HCT116 (cell line): ENCODE measurements at regions not wholly inside any gene's neighbourhood (a gene's known extent, or its start where the extent isn't known, plus 50 kb on each side); places are given as distances from the start of the nearest gene placed in this dataset.

ENCODE experiments used
- ATAC-seq: fragments of 200-7000 bp; cut with Tn5 transposase; 2 replicates; pipeline ENCODE4 v1.9.1; 2020; ENCODE audit warnings: mild to moderate bottlenecking, moderate library complexity
- BruUV-seq: library from RNA; stranded (reverse); fragments of 400-500 nt; replicated peaks from 2 replicates; lab custom pipeline; 2021; lab: Mats Ljungman, UMichigan
- CTCF ChIA-PET: fragments of 300-600 bp; sonication (Branson Sonifier 250); formaldehyde crosslinking; loops from one replicate; lab custom pipeline; 2021; ENCODE audit warnings: antibody characterized with exemption; lab: Charles Lee
- POLR2A ChIA-PET: fragments of 300-600, 350-600 bp; sonication (Branson Sonifier 250); formaldehyde crosslinking; loops from one replicate; lab custom pipeline; 2021; ENCODE audit warnings: antibody characterized with exemption; lab: Charles Lee
- RAD21 ChIA-PET, 2 experiments: fragments of 300-600 bp; sonication (Branson Sonifier 250); formaldehyde crosslinking; loops; one replicate each; lab custom pipeline; 2023; ENCODE audit warnings: low total read pairs in 2 of 2; ENCODE audit not compliant: uncharacterized antibody in 2 of 2, unreplicated experiment in 2 of 2, low non-redundant PET in 1 of 2; lab: Charles Lee
- DNase-seq: peaks from one replicate; pipeline ENCODE4 v3.0.0-alpha.2; 2010; ENCODE audit warnings: low read depth, low spot score
- H2AFZ ChIP-seq: fragments of 200-600 bp; shearing (Covaris generic), sonication (generic); 2 replicates; pipeline ENCODE4 v1.6.1; 2017; ENCODE audit warnings: low read depth, mixed run types, mixed read lengths, antibody characterized with exemption, low read length; ENCODE audit not compliant: poor library complexity, severe bottlenecking
- H3K27ac ChIP-seq: 2 replicates; pipeline ENCODE4 v1.5.1; 2012; ENCODE audit warnings: low read depth, low read length
- H3K27me3 ChIP-seq: fragments of 200-600 bp; sonication (generic); 2 replicates; pipeline ENCODE4 v1.6.1; 2016; ENCODE audit warnings: mixed run types, low read length, mixed read lengths; ENCODE audit not compliant: insufficient read depth
- H3K36me3 ChIP-seq, 2 experiments: fragments of 200-500 bp in 1 of 2; fragments of 200-600 bp in 1 of 2; sonication (Bioruptor generic) in 1 of 2; sonication (generic) in 1 of 2; 2 replicates each; pipeline versions ENCODE4 v1.5.1 to v1.6.1; 2014 to 2016; ENCODE audit warnings: low read length in 2 of 2, inconsistent platforms in 1 of 2, mixed read lengths in 1 of 2, mixed run types in 1 of 2; ENCODE audit not compliant: insufficient read depth in 2 of 2, control insufficient read depth in 1 of 2
- H3K4me1 ChIP-seq, 2 experiments: fragments of 200-600 bp in 1 of 2; sonication (generic) in 1 of 2; 2 replicates each; pipeline versions ENCODE4 v1.5.1 to v1.6.1; 2012 to 2017; ENCODE audit warnings: low read length in 2 of 2, inconsistent platforms in 1 of 2, mild to moderate bottlenecking in 1 of 2, mixed read lengths in 1 of 2, mixed run types in 1 of 2, moderate library complexity in 1 of 2; ENCODE audit not compliant: insufficient read depth in 2 of 2, control insufficient read depth in 1 of 2
- H3K4me2 ChIP-seq: fragments of 200-600 bp; sonication (generic); 2 replicates; pipeline ENCODE4 v1.6.1; 2017; ENCODE audit warnings: mixed run types, low read length, mixed read lengths
- H3K4me3 ChIP-seq, 2 experiments: fragments of 200-600 bp in 1 of 2; sonication (generic) in 1 of 2; replicated peaks in 1 of 2; 2 replicates each; pipeline ENCODE4 v1.5.1; 2011 to 2016; ENCODE audit warnings: low read length in 2 of 2, control low read depth in 1 of 2, low read depth in 1 of 2, mild to moderate bottlenecking in 1 of 2, mixed read lengths in 1 of 2, mixed run types in 1 of 2
- H3K79me2 ChIP-seq: fragments of 200-600 bp; sonication (generic); 2 replicates; pipeline ENCODE4 v1.6.1; 2017; ENCODE audit warnings: mild to moderate bottlenecking, mixed run types, low read length, moderate library complexity, mixed read lengths; ENCODE audit not compliant: insufficient read depth
- H3K9ac ChIP-seq: fragments of 200-600 bp; sonication (generic); 2 replicates; pipeline ENCODE4 v1.6.1; 2016; ENCODE audit warnings: low read length, mixed read lengths
- H3K9me2 ChIP-seq: fragments of 200-600 bp; sonication (generic), shearing (Covaris generic); 2 replicates; pipeline ENCODE4 v1.6.1; 2017; ENCODE audit warnings: mixed run types, mild to moderate bottlenecking, moderate library complexity; ENCODE audit not compliant: insufficient read depth
- H3K9me3 ChIP-seq, 2 experiments: fragments of 200-500 bp in 1 of 2; fragments of 200-600 bp in 1 of 2; sonication (Bioruptor generic) in 1 of 2; sonication (generic) in 1 of 2; 2 replicates each; pipeline ENCODE4 v1.6.1; 2014 to 2017; ENCODE audit warnings: low read length in 2 of 2, mixed read lengths in 2 of 2, inconsistent platforms in 1 of 2, low read depth in 1 of 2, mild to moderate bottlenecking in 1 of 2, mixed run types in 1 of 2, moderate library complexity in 1 of 2; ENCODE audit not compliant: control insufficient read depth in 1 of 2, insufficient read depth in 1 of 2
- H4K20me1 ChIP-seq: fragments of 200-600 bp; sonication (generic), shearing (Covaris generic); 2 replicates; pipeline ENCODE4 v1.6.1; 2017; ENCODE audit warnings: mixed run types, mild to moderate bottlenecking, moderate library complexity; ENCODE audit not compliant: insufficient read depth
- CBX3 ChIP-seq: IDR thresholded peaks from 2 replicates; pipeline ENCODE4 v1.6.1; 2012; ENCODE audit warnings: low read depth
- CEBPB ChIP-seq: IDR thresholded peaks from 2 replicates; pipeline ENCODE4 v1.6.1; 2012; ENCODE audit warnings: low read depth
- ELF1 ChIP-seq: IDR thresholded peaks from 2 replicates; pipeline ENCODE4 v1.6.1; 2012; ENCODE audit warnings: low read depth, borderline replicate concordance
- EZH2 ChIP-seq: fragments of 200-600 bp; sonication (generic); IDR thresholded peaks from 2 replicates; pipeline ENCODE4 v1.6.1; 2017; ENCODE audit warnings: antibody characterized with exemption, mixed run types
- FOSL1 ChIP-seq: IDR thresholded peaks from 2 replicates; pipeline ENCODE4 v1.6.1; 2012; ENCODE audit warnings: low read depth
- JUND ChIP-seq: IDR thresholded peaks from 2 replicates; pipeline ENCODE4 v1.6.1; 2012
- POLR2AphosphoS5 ChIP-seq: IDR thresholded peaks from 2 replicates; pipeline ENCODE4 v1.6.1; 2011; ENCODE audit warnings: mild to moderate bottlenecking, low read depth, low read length, moderate library complexity
- RAD21 ChIP-seq: IDR thresholded peaks from 2 replicates; pipeline ENCODE4 v1.6.1; 2012; ENCODE audit warnings: low read depth, mild to moderate bottlenecking
- SIN3A ChIP-seq: IDR thresholded peaks from 2 replicates; pipeline ENCODE4 v1.6.1; 2012; ENCODE audit warnings: low read depth
- SP1 ChIP-seq: IDR thresholded peaks from 2 replicates; pipeline ENCODE4 v1.6.1; 2012; ENCODE audit warnings: low read depth
- YY1 ChIP-seq: IDR thresholded peaks from 2 replicates; pipeline ENCODE4 v1.6.1; 2011; ENCODE audit warnings: low read length, low read depth, moderate library complexity, mild to moderate bottlenecking; ENCODE audit not compliant: insufficient replicate concordance; ENCODE audit errors: extremely low read depth
- intact Hi-C: fragments of 100-400 bp; cut with micrococcal nuclease; formaldehyde crosslinking; loops from 2 replicates; pipeline ENCODE4 v1.10.0; 2022
- TF ChIP-seq, protein P1 (sequence below): IDR thresholded peaks from 2 replicates; pipeline ENCODE4 v1.6.1; 2012
- TF ChIP-seq, protein P2 (sequence below), 3 experiments: fragments of 200-600 bp in 1 of 3; sonication (generic) in 1 of 3; IDR thresholded peaks in 2 of 3; conservative IDR thresholded peaks in 1 of 3; 2 replicates each; pipeline ENCODE4 v1.5.1; 2012 to 2017; ENCODE audit warnings: low read depth in 2 of 3, low read length in 2 of 3, antibody characterized with exemption in 1 of 3, borderline replicate concordance in 1 of 3, control low read depth in 1 of 3, mild to moderate bottlenecking in 1 of 3, mixed read lengths in 1 of 3, mixed run types in 1 of 3, moderate library complexity in 1 of 3; ENCODE audit not compliant: insufficient read depth in 1 of 3

DNA sequence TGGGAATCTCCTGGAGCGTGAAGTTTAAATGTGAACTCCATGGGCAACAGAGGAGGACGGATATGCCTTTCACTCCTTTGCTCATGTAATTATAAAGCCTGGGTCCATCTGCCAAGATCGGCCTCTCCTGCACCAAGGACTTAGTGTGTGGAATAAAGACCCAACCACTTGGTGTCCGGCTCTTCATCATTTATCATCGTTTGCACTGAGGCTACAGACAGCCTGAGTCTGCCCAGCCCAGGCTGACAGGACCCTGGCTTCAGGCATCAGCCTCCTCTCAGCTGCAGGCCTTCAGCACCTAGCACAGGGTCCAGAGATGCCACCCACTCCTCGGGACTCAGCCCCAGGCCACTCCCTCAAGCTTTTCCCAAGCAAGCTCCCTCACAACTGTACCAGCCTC, 206.8 kb upstream of the IPO5 start:
- no peaks in the 10 kb centered on the region for H4K20me1 ChIP-seq
- DNase-seq, result no peak
- H3K4me1 ChIP-seq, result no peaks in the 10 kb centered on the region
- no peaks in the 10 kb centered on the region for H3K9me2 ChIP-seq
- H3K9ac ChIP-seq, result no peak overlapping the region
- POLR2A ChIA-PET, result no interaction called here
- TF ChIP-seq CEBPB (no peak), ELF1 (no peak)
- no peak for ATAC-seq
- no peaks in the 10 kb centered on the region for H3K79me2 ChIP-seq
- H3K4me3 ChIP-seq, result no peak overlapping the region
- BruUV-seq, result no TSS peak
- no peak overlapping the region for H3K27ac ChIP-seq
- H3K4me2 ChIP-seq, result no peak overlapping the region
- RAD21 ChIA-PET, result no interaction called here
- H3K27me3 ChIP-seq, result no peaks in the 10 kb centered on the region
- CTCF ChIA-PET, result no interaction called here
- intact Hi-C loops, result no loop called here
- peaks cover 0 to 3% of the 10 kb centered on the region in 2 experiments; a peak in 1 of 4 replicates for H3K9me3 ChIP-seq
- H2AFZ ChIP-seq, result no peak overlapping the region
- no peaks in the 10 kb centered on the region for H3K36me3 ChIP-seq

DNA sequence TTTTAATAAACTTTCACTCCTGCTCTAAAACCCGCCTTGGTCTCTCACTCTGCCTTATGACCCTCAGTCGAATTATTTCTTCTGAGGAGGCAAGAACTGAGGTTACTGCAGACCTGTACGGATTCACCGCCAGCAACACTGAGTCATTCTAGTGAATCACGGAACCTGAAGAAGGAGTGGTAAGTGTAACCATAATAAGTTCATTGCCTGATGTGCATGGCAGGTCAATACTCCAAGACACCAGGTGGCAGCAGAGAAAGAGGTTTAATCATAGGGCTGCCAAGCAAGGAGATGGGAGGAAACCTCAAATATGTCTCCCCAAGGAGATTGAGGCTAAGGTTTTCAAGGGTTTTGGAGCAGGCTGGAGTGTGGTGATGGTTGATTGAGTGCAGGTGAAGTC, 204.3 kb upstream of the IPO5 start:
- no peaks in the 10 kb centered on the region for H4K20me1 ChIP-seq
- BruUV-seq, result no TSS peak

More for the DNA sequence above, 204.3 kb upstream of the IPO5 start:
- RAD21 ChIA-PET, result no interaction called here
- no peak overlapping the region for H2AFZ ChIP-seq
- DNase-seq, result peak; percentile 32
- peak; percentile 67 for ATAC-seq
- peaks cover 0 to 3% of the 10 kb centered on the region in 2 experiments; a peak in 1 of 4 replicates for H3K9me3 ChIP-seq
- H3K79me2 ChIP-seq, result no peaks in the 10 kb centered on the region
- no peaks in the 10 kb centered on the region for H3K27me3 ChIP-seq
- H3K9ac ChIP-seq, result no peak overlapping the region
- no peak overlapping the region for H3K4me2 ChIP-seq
- H3K9me2 ChIP-seq, result no peaks in the 10 kb centered on the region
- H3K4me3 ChIP-seq, result no peak overlapping the region
- intact Hi-C loops, result no loop called here
- H3K36me3 ChIP-seq, result no peaks in the 10 kb centered on the region
- POLR2A ChIA-PET, result no interaction called here
- no peak overlapping the region for H3K27ac ChIP-seq
- no peaks in the 10 kb centered on the region for H3K4me1 ChIP-seq
- CTCF ChIA-PET, result no interaction called here
- TF ChIP-seq YY1, result no peak
- TF ChIP-seq, protein P1, sequence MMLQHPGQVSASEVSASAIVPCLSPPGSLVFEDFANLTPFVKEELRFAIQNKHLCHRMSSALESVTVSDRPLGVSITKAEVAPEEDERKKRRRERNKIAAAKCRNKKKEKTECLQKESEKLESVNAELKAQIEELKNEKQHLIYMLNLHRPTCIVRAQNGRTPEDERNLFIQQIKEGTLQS, result no peak
- TF ChIP-seq CBX3, result no peak
- TF ChIP-seq SIN3A, result no peak
- no peak for TF ChIP-seq SP1
- no peak for TF ChIP-seq POLR2AphosphoS5
- TF ChIP-seq, protein P2, sequence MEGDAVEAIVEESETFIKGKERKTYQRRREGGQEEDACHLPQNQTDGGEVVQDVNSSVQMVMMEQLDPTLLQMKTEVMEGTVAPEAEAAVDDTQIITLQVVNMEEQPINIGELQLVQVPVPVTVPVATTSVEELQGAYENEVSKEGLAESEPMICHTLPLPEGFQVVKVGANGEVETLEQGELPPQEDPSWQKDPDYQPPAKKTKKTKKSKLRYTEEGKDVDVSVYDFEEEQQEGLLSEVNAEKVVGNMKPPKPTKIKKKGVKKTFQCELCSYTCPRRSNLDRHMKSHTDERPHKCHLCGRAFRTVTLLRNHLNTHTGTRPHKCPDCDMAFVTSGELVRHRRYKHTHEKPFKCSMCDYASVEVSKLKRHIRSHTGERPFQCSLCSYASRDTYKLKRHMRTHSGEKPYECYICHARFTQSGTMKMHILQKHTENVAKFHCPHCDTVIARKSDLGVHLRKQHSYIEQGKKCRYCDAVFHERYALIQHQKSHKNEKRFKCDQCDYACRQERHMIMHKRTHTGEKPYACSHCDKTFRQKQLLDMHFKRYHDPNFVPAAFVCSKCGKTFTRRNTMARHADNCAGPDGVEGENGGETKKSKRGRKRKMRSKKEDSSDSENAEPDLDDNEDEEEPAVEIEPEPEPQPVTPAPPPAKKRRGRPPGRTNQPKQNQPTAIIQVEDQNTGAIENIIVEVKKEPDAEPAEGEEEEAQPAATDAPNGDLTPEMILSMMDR (IDR thresholded peaks at IDR 0.05 in 2 of 3, conservative IDR thresholded peaks at IDR 0.05 in 1 of 3; ENCODE audit: borderline replicate concordance in 1 of 3, insufficient read depth in 1 of 3, low read depth in 2 of 3, low read length in 2 of 3), result peak; percentile 12 to 40 (median 34); a peak in 5 of 6 replicates
- no peak for TF ChIP-seq CEBPB
- no peak for TF ChIP-seq FOSL1
- TF ChIP-seq EZH2, result no peak
- TF ChIP-seq JUND, result no peak
- peak; percentile 29; the same call in 1 of the 2 replicates for TF ChIP-seq RAD21
